GM19397 (cell line): ENCODE measurements at regions not wholly inside any gene's neighbourhood (a gene's known extent, or its start where the extent isn't known, plus 50 kb on each side); places are given as distances from the start of the nearest gene placed in this dataset.
A peak's percentile ranks its signal among the peaks of the same experiment; 100 is the strongest.
"Not testable (repeated sequence)": the region's sequence is repeated elsewhere in the genome, so short reads cannot be mapped to it uniquely, and the experiment has no call there.

Experiments used
- ATAC-seq: cut with Tn5 transposase; IDR thresholded peaks from one replicate; pipeline ENCODE4 v1.9.1; 2021; ENCODE audit warnings: mild to moderate bottlenecking, moderate library complexity; ENCODE audit not compliant: unreplicated experiment

DNA sequence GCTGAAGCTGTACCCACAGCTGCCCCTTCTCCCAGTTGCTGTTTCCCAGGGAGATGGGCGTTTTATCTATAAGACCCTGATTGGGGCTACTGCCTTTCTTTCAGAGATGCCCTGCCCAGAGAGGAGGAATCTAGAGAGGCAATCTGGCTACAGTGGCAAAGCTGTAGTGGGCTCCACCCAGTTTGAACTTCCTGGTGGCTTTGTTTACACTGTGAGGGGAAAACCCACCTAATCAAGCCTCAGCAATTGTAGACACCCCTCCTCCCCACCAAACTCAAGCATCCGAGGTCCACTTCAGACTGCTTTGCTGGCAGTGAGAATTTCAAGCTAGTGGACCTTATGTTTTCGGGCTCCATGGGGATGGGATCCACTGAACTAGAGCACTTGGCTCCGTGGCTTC is 240.4 kb upstream of the AFF2 start:
- ATAC-seq = no peak

DNA sequence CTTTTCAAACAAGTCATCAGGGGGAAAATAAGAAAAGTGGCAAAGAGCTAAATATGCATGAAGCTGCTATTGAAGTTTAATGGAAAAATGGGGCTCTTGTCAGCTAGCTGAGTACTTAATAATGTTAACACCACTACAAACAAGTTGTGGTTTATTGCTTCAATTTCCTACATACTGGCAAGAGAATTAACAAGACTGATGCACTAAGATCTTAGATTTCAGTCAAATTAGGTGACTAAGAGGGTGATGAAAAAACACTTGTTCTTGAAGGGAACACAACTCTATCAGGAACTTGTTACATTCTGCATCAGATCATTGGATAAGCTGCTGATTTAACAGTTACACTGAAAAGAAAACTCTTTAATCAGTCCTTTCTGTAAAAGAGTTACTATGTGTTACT is 234.6 kb upstream of the AFF2 start:
- ATAC-seq = no peak

DNA sequence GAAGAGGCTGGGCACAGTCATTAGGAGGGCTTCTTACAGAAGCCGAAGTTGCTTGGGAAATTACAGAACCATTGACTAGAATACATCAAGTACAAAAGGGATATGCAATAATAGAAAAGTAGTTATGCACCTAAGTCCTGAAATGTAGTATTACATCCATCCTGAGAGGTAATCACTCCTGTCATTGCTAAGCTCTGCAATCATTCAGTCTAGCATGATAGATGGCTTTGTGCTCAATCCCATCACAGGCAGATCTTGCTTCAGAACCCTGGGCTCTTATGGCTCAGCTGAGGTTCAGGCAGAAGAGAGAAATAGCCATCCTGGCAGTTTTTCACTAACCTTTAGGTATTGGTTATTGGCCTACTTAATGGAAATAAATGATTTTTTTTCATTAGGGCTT is 231.7 kb upstream of the AFF2 start:
- no peak for ATAC-seq

DNA sequence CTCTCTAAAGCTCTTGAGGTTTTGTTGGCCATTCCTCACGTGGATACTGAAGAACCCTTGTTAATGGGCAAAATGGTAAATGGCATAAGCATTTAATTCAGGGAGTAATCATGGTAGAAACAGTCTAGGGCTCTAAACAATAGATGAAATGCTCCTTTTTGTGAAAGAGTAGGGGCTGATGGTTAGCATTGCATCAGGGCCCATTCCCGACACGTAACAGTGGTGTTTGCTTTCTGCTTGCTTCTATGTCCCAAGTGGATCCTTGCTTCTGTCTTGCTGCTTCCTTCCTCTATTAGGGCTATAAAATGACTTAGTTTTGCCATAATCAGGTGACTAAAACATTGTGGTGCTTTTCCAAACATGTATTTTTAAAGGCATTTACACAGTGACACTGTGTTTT is 230.9 kb upstream of the AFF2 start:
- ATAC-seq = no peak

DNA sequence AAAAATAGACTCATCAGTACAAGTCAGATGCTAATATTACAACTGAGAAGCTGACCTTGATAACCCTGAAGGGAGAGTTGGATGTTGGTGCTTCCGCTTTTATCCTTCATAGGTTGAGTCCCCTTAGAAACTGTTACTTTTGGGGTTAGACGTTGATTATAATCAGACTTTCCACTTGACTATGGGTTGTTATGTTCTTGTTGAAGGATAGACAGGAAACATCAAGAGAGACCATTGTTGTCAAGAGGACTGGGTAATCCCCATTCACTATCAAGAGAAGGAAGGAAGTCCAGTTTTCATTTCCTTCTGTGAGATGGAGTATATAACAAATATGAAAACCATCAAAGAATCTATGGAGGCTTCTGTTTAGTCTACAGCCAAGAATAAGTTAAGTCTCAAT is 229.9 kb upstream of the AFF2 start:
- no peak for ATAC-seq

DNA sequence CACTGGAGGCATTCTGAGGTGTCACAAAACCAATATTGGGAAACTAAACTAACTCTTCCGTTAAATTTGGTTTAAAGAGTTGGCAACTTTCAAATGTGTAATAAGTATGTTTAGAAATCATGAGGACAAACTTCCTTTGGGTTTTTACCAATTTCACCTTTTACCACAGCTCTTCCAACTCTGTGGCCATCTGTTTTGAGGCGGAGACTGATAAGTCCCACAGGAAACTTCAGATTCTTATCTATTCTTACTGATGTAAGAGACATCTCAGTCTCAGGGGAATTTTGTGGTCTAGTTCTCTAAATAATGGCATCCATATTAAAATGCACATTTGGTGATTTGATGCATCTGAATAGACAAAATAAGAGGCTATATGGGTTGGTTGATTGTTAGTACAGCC is 229.2 kb upstream of the AFF2 start:
- no peak for ATAC-seq

DNA sequence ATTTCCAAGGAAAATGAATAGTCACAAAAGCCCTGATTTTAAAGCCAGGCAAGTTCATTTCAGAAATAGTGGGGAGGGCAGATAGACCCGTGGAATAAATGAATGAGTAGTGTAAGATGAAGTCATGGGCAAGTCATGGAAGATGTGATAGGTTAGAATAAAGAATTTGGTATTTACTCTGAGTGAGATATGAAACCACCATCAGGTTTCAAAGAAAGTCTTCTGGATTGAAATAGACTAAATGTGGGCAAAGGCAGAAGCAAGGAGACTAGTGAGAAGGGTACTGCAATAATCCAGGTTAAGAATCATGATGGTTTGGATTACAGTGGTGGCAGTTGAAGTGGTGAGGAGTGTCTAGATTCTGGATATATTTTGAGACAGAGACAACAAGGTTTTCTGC is 218.5 kb upstream of the AFF2 start:
- no peak for ATAC-seq

DNA sequence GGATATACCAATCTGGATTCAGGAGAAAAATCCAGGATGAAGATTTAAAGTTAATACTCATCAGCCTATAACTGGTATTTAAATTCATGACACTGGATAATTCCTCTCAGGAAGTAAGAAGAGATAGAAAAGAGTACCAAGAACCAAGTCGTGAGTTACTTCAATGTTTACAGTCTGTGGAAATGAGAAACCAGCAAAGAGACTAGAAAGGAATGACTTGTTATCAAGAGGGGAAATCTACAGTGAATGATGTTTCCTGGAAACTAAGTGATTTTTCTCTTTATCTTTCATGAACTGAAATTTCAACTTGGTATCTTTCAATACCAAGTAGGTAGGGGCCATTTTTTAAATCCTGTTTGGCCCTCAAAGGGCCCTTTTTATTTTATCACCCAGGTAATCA is 217.9 kb upstream of the AFF2 start:
- no peak for ATAC-seq

DNA sequence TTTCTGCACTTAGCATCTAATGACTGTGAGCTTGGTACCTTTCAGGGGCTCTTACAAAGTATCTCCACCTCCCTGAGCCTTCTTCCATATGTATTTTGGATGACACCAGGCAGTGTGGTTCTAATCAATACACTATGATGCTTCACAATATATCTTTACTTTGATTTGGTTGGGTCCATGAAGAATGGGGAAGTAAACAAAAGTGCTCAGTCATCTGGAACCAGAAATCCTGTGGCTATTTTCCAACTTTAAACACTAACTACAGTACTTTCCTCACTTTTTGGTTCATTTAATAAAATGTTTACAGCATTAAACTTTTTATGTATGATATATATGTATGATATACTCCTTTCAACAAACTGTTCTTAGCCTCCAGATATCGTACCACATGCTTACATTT is 216.4 kb upstream of the AFF2 start:
- ATAC-seq = no peak

DNA sequence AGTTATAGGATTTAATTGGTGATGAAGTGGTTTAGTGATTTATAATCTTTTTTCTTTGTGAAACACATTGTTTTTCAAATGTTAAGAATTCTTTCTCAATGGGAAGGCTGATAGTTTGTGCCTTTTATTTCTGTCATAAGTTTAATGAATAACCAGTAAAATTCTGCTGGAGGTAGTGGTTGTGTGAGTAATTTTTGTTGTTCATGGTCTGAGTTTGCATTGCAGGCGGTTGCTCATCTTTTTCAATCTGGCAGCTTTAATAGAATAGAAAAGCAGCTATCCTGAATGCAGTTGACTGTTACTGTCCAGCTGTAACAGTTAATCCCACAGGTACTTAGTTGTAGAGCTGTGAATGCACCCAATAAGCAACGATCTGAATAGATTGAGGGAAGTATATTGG is 215.6 kb upstream of the AFF2 start:
- no peak for ATAC-seq

DNA sequence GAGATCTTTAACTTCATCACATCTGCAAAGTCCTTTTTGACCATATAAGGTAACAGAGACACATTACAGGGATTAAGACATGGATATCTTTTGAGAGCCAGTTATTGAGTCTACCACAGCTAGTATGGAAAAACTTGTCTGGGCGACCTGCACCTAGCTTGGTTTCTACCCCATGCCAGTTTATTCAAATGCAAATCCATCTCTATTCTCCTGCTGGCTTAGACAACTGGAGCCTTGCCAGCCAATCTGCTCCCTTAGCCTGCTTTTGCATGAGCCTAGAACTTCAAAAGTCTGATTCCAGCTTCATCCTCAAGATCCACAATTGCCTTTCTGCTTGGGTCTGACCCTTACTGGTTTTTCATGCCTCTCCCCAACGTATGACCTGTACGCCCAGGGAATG is 212.0 kb upstream of the AFF2 start:
- no peak for ATAC-seq

DNA sequence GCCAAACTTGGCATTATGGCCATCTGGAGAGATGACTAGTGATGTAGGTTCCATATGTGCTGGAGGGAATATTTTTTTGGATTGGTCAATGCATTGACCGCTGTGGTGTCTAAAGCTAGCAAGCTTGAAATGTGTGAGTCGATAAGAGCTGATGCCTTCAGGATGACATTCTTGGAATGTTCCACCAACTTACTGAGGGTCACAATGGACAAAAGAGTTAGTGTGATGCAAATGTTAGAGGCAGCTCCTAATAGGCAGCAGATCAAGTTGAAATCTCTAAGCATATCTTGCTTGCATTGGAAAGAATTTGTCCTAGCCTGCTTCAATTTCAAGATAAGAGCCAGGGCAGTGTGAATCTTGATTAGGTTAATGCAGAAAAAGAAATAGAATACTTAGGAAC is 210.4 kb upstream of the AFF2 start:
- no peak for ATAC-seq

DNA sequence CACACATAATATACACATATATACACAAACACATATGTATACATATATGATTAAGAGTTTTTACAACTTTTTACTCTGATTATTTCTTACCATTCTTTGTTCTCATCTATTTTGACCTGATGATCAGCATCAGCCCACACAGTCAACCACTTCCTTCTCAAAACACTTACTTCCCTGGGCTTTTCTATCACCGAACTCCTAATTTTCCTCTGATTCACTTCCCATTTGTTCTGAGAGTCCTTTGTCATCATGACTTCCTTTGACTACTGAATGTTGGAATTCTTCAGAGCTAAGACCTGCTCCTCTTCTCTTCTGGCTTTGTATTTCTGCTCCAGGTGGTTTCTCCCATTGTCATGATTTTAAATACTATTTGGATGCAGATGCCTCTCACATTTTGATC is 209.5 kb upstream of the AFF2 start:
- ATAC-seq = no peak

DNA sequence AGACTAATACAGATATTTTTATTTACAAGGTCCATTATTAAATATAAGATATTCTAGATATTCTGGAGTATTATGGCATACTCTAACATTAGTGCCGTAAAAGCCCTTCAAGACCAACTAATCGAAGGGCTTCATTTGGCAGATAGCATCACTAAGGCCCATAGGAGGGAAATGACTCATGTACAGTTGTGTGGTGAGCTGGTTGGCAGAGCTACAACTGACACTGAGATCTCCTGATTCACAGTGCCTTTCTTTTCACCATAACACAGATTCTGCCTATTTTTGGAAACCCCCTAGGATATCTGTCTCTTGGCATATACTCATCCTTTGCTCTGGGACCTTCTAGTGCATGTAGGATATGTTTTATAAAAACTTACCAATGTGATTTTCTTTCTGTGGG is 201.7 kb upstream of the AFF2 start:
- ATAC-seq = no peak

DNA sequence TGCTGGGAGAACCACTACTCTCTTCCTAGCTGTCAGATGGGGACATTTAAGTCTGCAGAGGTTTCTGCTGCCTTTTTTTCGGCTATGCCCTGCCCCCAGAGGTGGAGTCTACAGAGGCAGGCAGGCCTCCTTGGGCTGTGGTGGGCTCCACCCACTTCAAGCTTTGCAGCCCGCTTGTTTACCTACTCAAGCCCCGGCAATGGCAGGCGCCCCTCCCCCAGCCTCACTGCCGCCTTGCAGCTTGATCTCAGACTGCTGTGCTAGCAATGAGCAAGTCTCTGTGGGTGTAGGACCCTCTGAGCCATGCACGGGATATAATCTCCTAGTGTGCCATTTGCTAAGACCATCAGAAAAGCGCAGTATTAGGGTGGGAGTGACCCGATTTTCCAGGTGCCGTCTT is 195.2 kb upstream of the AFF2 start:
- not testable (repeated sequence) for ATAC-seq

DNA sequence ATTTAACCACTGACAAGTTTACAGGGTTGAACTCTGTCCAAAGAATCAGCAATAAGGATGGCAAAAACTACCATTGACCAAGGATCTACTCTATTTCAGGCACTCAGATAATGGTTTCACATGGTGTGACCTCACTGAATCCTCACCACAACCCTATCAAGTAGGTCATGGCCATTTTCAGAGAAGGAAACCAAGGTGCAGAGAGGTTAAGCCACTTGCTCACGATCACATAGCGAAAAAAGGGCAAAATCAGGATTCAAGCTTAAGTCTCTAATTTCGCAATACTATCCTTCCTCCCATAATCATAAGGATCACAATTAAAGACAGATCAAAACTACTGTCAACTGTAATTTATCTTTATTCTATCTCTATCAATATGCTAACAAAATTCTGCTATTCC is 191.0 kb upstream of the AFF2 start:
- no peak for ATAC-seq

DNA sequence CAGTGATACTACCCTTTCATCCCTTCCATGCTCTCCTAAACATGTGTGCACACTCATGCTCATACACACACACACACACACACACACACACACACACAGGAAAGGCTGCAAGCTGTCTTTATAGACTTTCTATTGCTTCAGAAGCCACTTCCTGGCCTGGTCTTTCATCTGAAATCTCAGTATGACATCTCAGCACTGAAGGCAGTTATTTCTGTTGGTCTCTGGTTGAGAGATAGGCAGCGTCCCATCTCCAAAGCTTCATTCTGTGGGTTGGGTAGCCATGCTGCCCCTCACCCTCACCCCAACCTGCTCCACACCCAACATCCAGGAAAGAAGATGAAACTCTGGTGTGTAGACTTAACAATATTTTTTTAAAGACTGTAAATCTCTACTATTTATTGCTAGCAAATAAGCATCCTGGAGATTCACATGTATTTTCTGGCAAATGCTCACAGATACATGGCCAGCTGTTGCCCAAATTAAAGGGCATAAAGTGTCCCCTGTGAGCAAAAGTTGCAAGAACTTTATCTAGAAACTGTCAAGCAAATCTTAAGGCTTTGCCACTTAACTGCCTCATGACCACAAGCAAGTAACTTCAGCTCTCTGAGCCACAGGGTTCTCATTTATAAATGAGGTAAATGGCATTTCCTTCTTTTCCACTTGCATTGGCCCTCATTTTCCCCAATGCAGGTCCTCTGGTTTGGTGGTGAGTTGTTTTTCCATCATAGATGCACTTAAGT is 189.8 kb upstream of the AFF2 start:
- ATAC-seq = peak; percentile 77

DNA sequence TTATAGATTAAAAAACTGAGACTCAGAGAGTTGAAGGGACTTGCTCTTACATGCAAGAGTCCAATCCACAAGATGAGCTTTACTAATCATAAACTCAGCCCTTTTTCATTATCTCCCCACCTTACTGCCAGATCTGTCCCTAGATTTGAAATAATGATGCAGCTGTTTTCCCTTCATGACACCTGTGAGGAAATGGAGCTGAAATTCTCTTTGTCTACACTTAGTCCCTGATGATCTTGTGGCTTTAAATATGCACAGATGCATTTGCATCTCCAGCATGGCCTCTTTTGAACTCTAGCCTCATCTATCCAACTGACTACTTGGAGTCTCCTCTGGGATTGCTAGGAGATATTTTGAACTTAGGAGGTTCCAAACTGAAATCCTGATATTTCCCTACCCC is 188.9 kb upstream of the AFF2 start:
- ATAC-seq = no peak

DNA sequence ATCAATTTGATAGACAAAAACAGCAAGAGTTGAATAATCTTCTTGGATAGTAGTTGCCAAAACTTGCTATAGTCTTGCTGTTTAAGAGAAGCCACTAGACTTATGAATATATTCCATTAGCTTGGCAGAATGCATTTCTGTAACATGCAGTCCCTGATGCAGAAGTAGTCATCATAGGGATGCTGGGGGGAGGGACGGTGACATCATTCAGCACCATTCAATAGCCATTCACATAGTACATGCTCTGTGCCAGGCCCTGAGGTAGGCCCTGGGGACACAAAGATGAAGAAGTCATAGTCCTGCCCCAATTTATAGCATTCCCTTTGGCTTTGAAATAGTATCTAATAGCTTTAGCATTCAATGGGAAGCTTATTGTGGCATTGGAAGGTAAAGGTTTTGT is 185.5 kb upstream of the AFF2 start:
- no peak for ATAC-seq

DNA sequence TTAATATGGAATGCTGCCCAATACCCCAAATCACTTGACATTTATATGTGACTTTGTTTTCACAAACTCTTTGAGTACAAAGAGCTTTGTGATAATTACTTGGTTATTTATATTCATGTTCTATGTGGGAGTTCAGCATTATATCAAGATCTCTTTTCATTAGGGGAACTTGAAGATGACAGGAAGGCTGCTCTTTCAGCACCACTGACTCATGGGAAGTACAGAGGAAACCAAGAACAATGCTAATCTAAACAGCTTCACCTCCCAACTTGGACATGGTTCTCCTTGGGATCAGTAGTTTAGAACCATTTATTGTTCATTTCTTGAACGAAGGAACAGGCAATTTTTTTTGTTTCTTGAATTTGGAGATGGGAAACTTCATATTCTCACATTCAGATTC is 184.0 kb upstream of the AFF2 start:
- ATAC-seq = no peak

DNA sequence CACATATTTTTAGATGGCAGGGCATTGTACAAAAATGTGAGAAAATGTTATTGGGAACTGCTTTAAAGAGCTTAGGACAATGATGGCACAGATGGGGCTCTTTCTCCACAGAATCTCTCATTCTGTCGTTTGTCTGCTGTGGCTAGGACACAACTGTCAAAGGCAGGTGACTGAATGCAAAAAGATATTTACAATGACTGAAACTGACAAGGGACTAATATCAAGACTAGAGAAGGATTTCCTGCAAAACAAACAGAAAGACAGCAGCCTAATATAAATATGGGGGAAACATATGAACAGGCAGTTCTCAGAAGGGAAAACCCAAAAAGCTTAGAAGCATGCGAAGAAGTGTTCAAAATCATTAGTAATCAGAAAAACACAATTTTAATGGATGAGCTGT is 177.5 kb upstream of the AFF2 start:
- no peak for ATAC-seq

DNA sequence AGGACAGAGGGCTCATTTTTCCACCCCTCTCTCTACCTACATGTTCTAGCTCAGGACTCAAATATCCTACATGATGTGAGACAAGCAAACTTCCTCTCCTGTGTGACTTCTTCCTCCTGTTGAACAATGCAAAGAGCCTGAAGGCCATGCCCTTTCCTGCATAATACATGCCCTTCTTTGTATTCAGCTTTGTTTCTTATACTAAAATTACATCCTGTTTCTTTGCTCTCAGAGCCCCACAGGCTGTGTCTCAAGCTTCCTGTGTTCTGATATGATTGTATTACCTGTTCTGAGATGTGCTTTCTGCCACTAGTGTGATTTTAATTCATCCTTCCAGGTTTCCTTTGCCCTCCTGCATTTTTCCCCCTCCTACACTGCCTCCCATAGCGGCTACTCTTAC is 166.4 kb upstream of the AFF2 start:
- ATAC-seq = no peak

DNA sequence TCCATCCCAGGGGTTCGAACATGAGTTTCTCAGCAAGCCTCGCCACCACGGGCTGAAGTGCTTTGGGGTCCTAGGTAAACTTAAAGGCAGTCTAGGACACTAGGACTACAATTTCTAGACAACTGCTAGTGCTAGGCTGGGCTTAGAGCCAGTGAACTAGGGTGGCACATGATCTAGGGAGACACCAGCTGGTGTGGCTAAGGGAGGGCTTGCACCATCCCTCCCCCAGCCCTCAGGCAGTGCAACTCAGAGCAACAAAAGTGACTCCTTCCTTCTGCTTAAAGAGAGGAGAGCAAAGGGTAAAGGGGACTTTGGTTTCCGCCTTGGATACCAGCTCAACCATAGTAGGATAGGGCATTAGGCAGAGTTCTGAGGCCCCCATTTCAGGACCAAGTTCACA is 162.5 kb upstream of the AFF2 start:
- ATAC-seq = no peak

DNA sequence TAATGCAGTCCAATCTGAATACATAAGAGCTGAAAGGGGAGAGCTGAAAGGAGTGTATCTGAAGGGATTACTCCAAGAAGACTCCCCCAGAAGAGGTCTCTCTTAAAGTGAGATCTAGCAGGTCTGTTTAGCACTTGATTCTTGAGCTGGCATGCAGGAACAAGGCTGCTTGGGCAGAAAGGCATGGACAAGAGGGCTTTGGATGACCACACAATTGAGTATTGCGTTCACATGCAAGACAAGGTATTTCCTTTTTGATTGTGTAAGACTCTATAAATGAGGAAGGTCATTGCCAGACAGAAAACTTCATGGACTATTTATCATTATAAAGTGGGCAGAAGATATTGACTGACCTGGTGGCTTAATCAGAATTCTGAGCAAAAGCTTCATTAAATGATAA is 145.5 kb upstream of the AFF2 start:
- ATAC-seq = no peak
